Stimulated activated CD8-positive, alpha-beta memory T cell treated with anti-CD3 and anti-CD28 coated beads, Interleukin-15, amount 100 ng/mL, for 1 hour (primary cell): ENCODE measurements at regions not wholly inside any gene's neighbourhood (a gene's known extent, or its start where the extent isn't known, plus 50 kb on each side); places are given as distances from the start of the nearest gene placed in this dataset.

Experiments
- DNase-seq: peaks from one replicate; pipeline ENCODE4 v3.0.0-alpha.2; 2020; ENCODE audit warnings: low read depth

GRCh38 chr1:229112832-229113548 lies 157.9 kb upstream of the RAB4A start:
- no peak for DNase-seq

GRCh38 chr1:229114315-229114714 lies 156.6 kb upstream of the RAB4A start:
- DNase-seq = no peak

- DNase-seq = no peak
Measured at GRCh38 chr1:229114850-229115365, 156.0 kb upstream of the RAB4A start.

GRCh38 chr1:229116114-229116513 lies 154.8 kb upstream of the RAB4A start:
- no peak for DNase-seq

GRCh38 chr1:229117664-229118300 lies 153.1 kb upstream of the RAB4A start:
- DNase-seq = no peak

GRCh38 chr1:229118477-229119061 lies 152.3 kb upstream of the RAB4A start:
- no peak for DNase-seq

- no peak for DNase-seq
Measured at GRCh38 chr1:229119161-229119560, 151.8 kb upstream of the RAB4A start.

GRCh38 chr1:229119876-229120275 lies 151.0 kb upstream of the RAB4A start:
- no peak for DNase-seq

GRCh38 chr1:229121845-229122436 lies 149.0 kb upstream of the RAB4A start:
- DNase-seq = no peak

- no peak for DNase-seq
Measured at GRCh38 chr1:229122606-229123005, 148.3 kb upstream of the RAB4A start.

GRCh38 chr1:229124116-229124515 lies 146.8 kb upstream of the RAB4A start:
- DNase-seq = no peak

GRCh38 chr1:229124520-229125124 lies 146.3 kb upstream of the RAB4A start:
- DNase-seq = no peak

- DNase-seq = no peak
Measured at GRCh38 chr1:229127301-229127700, 143.6 kb upstream of the RAB4A start.

- DNase-seq = no peak
Measured at GRCh38 chr1:229128066-229128608, 142.8 kb upstream of the RAB4A start.

GRCh38 chr1:229129301-229130027 lies 141.4 kb upstream of the RAB4A start:
- DNase-seq = no peak

- DNase-seq = no peak
Measured at GRCh38 chr1:229130028-229130668, 140.8 kb upstream of the RAB4A start.

- DNase-seq = no peak
Measured at GRCh38 chr1:229131243-229132105, 139.4 kb upstream of the RAB4A start.

GRCh38 chr1:229132106-229132443 lies 138.8 kb upstream of the RAB4A start:
- DNase-seq = no peak

GRCh38 chr1:229132706-229133105 lies 138.2 kb upstream of the RAB4A start:
- no peak for DNase-seq

GRCh38 chr1:229133151-229133550 lies 137.8 kb upstream of the RAB4A start:
- DNase-seq = no peak
